ENCODE measurements at regions not wholly inside any gene's neighbourhood (a gene's known extent, or its start where the extent isn't known, plus 50 kb on each side); places are given as distances from the start of the nearest gene placed in this dataset.

DNA sequence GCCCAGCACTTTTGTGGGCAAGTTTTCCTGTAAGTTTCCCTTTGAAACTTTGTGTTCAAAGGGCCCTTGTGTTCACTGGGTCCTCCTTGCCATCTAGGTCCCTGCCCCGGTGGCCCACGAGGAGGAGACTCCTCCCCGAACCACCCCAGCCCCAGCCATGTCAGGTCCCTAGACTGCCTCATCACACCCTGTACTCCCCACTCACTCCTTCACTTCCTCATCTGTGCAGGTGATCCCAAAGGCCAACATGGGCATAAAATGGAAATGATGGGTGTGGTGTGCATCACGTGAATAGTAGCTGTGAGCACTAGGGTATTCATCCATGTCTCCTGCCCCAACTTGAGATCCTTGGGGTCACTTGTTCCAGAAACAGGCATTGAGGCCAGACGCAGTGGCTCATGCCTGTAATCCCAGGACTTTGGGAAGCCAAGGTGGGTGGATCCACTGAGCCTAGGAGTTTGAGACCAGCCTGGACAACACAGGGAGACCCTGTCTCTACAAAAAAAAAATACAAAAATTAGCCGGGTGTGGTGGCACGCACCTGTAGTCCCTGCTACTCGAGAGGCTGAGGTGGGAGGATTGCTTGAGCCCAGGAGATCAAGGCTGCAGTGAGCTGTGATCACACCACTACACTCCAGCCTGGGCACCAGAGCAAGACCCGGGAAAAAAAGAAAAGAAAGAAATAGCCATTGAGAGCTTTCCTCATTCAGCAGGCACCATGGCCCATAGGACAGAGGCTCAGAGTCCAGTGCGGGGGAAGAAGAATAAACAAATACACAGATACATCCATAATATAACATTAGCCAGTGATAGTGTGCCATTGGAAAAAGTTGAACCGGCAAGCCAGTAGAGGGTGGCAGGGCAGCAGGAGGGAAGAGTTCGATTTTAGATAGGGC, 74.5 kb downstream of the KATNIP start (continued):
- TF ChIP-seq EP300 (IDR thresholded peaks at IDR 0.05; ENCODE audit: low read depth in 2 of 2, low read length in 2 of 2) (0 out of 4 replicates have a peak, but pooled peaks of 1 of the 2 experiments have one; percentile 7), EP300 (CRISPR knock-in tag; IDR thresholded peaks at IDR 0.05; ENCODE audit: borderline replicate concordance) (no peak), ZNF121 (CRISPR knock-in tag; IDR thresholded peaks at IDR 0.05) (peak; percentile 76), ZNF776 (CRISPR knock-in tag; IDR thresholded peaks at IDR 0.05) (no peak), CHD4 (IDR thresholded peaks at IDR 0.05; ENCODE audit: borderline replicate concordance, low read length) (no peak; the same call in 1 of the 2 replicates), KDM1A (CRISPR knock-in tag; IDR thresholded peaks at IDR 0.05) (peak; percentile 52; the same call in 1 of the 2 replicates), MLLT10 (CRISPR knock-in tag; IDR thresholded peaks at IDR 0.05) (no peak), PHF21A (CRISPR knock-in tag; IDR thresholded peaks at IDR 0.05) (0 out of 2 replicates have a peak, but pooled peaks have one; percentile 18), HNF4A (CRISPR knock-in tag; IDR thresholded peaks at IDR 0.05) (peak; percentile 76), POLR2A (IDR thresholded peaks at IDR 0.05; ENCODE audit: insufficient read depth in 1 of 2, low read depth in 2 of 2, low read length in 2 of 2) (0 out of 4 replicates have a peak, but pooled peaks of 1 of the 2 experiments have one; percentile 3), ZNF124 (CRISPR knock-in tag; IDR thresholded peaks at IDR 0.05) (no peak), KDM5A (IDR thresholded peaks at IDR 0.05; ENCODE audit: borderline replicate concordance, low read length) (no peak), ZNF766 (CRISPR knock-in tag; IDR thresholded peaks at IDR 0.05; ENCODE audit: borderline replicate concordance) (no peak), HNRNPK (IDR thresholded peaks at IDR 0.05; ENCODE audit: low read depth, low read length, poor library complexity, severe bottlenecking) (no peak), NCOR1 (IDR thresholded peaks at IDR 0.05; ENCODE audit: borderline replicate concordance, low read length) (peak; percentile 18; the same call in 1 of the 2 replicates), ZNF788 (CRISPR knock-in tag; IDR thresholded peaks at IDR 0.05; ENCODE audit: borderline replicate concordance) (peak; percentile 54; the same call in 1 of the 2 replicates), ZNF460 (CRISPR knock-in tag; IDR thresholded peaks at IDR 0.05; ENCODE audit: borderline replicate concordance) (peak; percentile 92)
- TF ChIP-seq, protein P1, sequence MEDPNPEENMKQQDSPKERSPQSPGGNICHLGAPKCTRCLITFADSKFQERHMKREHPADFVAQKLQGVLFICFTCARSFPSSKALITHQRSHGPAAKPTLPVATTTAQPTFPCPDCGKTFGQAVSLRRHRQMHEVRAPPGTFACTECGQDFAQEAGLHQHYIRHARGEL (CRISPR knock-in tag; IDR thresholded peaks at IDR 0.05): no peak
- TF ChIP-seq, protein P2, sequence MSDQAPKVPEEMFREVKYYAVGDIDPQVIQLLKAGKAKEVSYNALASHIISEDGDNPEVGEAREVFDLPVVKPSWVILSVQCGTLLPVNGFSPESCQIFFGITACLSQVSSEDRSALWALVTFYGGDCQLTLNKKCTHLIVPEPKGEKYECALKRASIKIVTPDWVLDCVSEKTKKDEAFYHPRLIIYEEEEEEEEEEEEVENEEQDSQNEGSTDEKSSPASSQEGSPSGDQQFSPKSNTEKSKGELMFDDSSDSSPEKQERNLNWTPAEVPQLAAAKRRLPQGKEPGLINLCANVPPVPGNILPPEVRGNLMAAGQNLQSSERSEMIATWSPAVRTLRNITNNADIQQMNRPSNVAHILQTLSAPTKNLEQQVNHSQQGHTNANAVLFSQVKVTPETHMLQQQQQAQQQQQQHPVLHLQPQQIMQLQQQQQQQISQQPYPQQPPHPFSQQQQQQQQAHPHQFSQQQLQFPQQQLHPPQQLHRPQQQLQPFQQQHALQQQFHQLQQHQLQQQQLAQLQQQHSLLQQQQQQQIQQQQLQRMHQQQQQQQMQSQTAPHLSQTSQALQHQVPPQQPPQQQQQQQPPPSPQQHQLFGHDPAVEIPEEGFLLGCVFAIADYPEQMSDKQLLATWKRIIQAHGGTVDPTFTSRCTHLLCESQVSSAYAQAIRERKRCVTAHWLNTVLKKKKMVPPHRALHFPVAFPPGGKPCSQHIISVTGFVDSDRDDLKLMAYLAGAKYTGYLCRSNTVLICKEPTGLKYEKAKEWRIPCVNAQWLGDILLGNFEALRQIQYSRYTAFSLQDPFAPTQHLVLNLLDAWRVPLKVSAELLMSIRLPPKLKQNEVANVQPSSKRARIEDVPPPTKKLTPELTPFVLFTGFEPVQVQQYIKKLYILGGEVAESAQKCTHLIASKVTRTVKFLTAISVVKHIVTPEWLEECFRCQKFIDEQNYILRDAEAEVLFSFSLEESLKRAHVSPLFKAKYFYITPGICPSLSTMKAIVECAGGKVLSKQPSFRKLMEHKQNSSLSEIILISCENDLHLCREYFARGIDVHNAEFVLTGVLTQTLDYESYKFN (CRISPR knock-in tag; conservative IDR thresholded peaks at IDR 0.05): peak; percentile 40
- TF ChIP-seq, protein P3, sequence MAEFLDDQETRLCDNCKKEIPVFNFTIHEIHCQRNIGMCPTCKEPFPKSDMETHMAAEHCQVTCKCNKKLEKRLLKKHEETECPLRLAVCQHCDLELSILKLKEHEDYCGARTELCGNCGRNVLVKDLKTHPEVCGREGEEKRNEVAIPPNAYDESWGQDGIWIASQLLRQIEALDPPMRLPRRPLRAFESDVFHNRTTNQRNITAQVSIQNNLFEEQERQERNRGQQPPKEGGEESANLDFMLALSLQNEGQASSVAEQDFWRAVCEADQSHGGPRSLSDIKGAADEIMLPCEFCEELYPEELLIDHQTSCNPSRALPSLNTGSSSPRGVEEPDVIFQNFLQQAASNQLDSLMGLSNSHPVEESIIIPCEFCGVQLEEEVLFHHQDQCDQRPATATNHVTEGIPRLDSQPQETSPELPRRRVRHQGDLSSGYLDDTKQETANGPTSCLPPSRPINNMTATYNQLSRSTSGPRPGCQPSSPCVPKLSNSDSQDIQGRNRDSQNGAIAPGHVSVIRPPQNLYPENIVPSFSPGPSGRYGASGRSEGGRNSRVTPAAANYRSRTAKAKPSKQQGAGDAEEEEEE (CRISPR knock-in tag; IDR thresholded peaks at IDR 0.05; ENCODE audit: borderline replicate concordance): no peak
- TF ChIP-seq, protein P4, sequence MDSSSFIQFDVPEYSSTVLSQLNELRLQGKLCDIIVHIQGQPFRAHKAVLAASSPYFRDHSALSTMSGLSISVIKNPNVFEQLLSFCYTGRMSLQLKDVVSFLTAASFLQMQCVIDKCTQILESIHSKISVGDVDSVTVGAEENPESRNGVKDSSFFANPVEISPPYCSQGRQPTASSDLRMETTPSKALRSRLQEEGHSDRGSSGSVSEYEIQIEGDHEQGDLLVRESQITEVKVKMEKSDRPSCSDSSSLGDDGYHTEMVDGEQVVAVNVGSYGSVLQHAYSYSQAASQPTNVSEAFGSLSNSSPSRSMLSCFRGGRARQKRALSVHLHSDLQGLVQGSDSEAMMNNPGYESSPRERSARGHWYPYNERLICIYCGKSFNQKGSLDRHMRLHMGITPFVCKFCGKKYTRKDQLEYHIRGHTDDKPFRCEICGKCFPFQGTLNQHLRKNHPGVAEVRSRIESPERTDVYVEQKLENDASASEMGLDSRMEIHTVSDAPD (CRISPR knock-in tag; IDR thresholded peaks at IDR 0.05): no peak

All from HepG2 (cell line).